ENCODE measurements at regions not wholly inside any gene's neighbourhood (a gene's known extent, or its start where the extent isn't known, plus 50 kb on each side); places are given as distances from the start of the nearest gene placed in this dataset.

- CTCF ChIA-PET = no interaction called here
- BruUV-seq (replicated peaks) = no TSS peak
- TF ChIP-seq CTCF (IDR thresholded peaks at IDR 0.05; ENCODE audit: unreplicated experiment) = no peak
- no peak overlapping the region for H3K27ac Mint-ChIP-seq (ENCODE audit: unreplicated experiment)
- no peaks in the 10 kb centered on the region for H3K9me3 Mint-ChIP-seq (ENCODE audit: low read depth, unreplicated experiment)
- DNase-seq = no peak
- no peaks in the 10 kb centered on the region for H3K27me3 Mint-ChIP-seq (ENCODE audit: unreplicated experiment)
- no peaks in the 10 kb centered on the region for H3K36me3 Mint-ChIP-seq (ENCODE audit: insufficient read depth, unreplicated experiment)
- no peak overlapping the region for H3K4me3 Mint-ChIP-seq (ENCODE audit: low read depth, unreplicated experiment)
- intact Hi-C loops (cut with micrococcal nuclease; ENCODE audit: unreplicated experiment) = no loop called here
- H3K4me1 Mint-ChIP-seq (ENCODE audit: low read depth, unreplicated experiment) = no peaks in the 10 kb centered on the region
These were observed 261.8 kb upstream of the POU3F2 start for GRCh38 chr6:98572579-98572978.

GRCh38 chr6:98574984-98575383 is 259.4 kb upstream of the POU3F2 start:
- H3K4me1 Mint-ChIP-seq (ENCODE audit: low read depth, unreplicated experiment) = no peaks in the 10 kb centered on the region
- no peak overlapping the region for H3K27ac Mint-ChIP-seq (ENCODE audit: unreplicated experiment)
- H3K9me3 Mint-ChIP-seq (ENCODE audit: low read depth, unreplicated experiment) = no peaks in the 10 kb centered on the region
- no peaks in the 10 kb centered on the region for H3K36me3 Mint-ChIP-seq (ENCODE audit: insufficient read depth, unreplicated experiment)
- no peak overlapping the region for H3K4me3 Mint-ChIP-seq (ENCODE audit: low read depth, unreplicated experiment)
- intact Hi-C loops (cut with micrococcal nuclease; ENCODE audit: unreplicated experiment) = no loop called here
- CTCF ChIA-PET = no interaction called here
- no TSS peak for BruUV-seq (replicated peaks)
- DNase-seq = no peak
- H3K27me3 Mint-ChIP-seq (ENCODE audit: unreplicated experiment) = no peaks in the 10 kb centered on the region
- TF ChIP-seq CTCF (IDR thresholded peaks at IDR 0.05; ENCODE audit: unreplicated experiment) = no peak

- H3K9me3 Mint-ChIP-seq (ENCODE audit: low read depth, unreplicated experiment) = no peaks in the 10 kb centered on the region
- H3K36me3 Mint-ChIP-seq (ENCODE audit: insufficient read depth, unreplicated experiment) = no peaks in the 10 kb centered on the region
- H3K27ac Mint-ChIP-seq (ENCODE audit: unreplicated experiment) = no peak overlapping the region
- no peaks in the 10 kb centered on the region for H3K27me3 Mint-ChIP-seq (ENCODE audit: unreplicated experiment)
- no peak for DNase-seq
- no peak overlapping the region for H3K4me3 Mint-ChIP-seq (ENCODE audit: low read depth, unreplicated experiment)
- CTCF ChIA-PET = no interaction called here
- no peaks in the 10 kb centered on the region for H3K4me1 Mint-ChIP-seq (ENCODE audit: low read depth, unreplicated experiment)
- no peak for TF ChIP-seq CTCF (IDR thresholded peaks at IDR 0.05; ENCODE audit: unreplicated experiment)
- intact Hi-C loops (cut with micrococcal nuclease; ENCODE audit: unreplicated experiment) = no loop called here
- no TSS peak for BruUV-seq (replicated peaks)
These were observed 257.6 kb upstream of the POU3F2 start for GRCh38 chr6:98576791-98577190.

- no peaks in the 10 kb centered on the region for H3K9me3 Mint-ChIP-seq (ENCODE audit: low read depth, unreplicated experiment)
- no peaks in the 10 kb centered on the region for H3K4me1 Mint-ChIP-seq (ENCODE audit: low read depth, unreplicated experiment)
- DNase-seq = no peak
- H3K27me3 Mint-ChIP-seq (ENCODE audit: unreplicated experiment) = no peaks in the 10 kb centered on the region
- H3K4me3 Mint-ChIP-seq (ENCODE audit: low read depth, unreplicated experiment) = no peak overlapping the region
- no peak for TF ChIP-seq CTCF (IDR thresholded peaks at IDR 0.05; ENCODE audit: unreplicated experiment)
- intact Hi-C loops (cut with micrococcal nuclease; ENCODE audit: unreplicated experiment) = no loop called here
- CTCF ChIA-PET = no interaction called here
- no TSS peak for BruUV-seq (replicated peaks)
- no peaks in the 10 kb centered on the region for H3K36me3 Mint-ChIP-seq (ENCODE audit: insufficient read depth, unreplicated experiment)
- no peak overlapping the region for H3K27ac Mint-ChIP-seq (ENCODE audit: unreplicated experiment)
These were observed 256.4 kb upstream of the POU3F2 start for GRCh38 chr6:98578016-98578415.

GRCh38 chr6:98579079-98579478 is 255.3 kb upstream of the POU3F2 start:
- CTCF ChIA-PET = no interaction called here
- intact Hi-C loops (cut with micrococcal nuclease; ENCODE audit: unreplicated experiment) = no loop called here
- BruUV-seq (replicated peaks) = no TSS peak
- H3K9me3 Mint-ChIP-seq (ENCODE audit: low read depth, unreplicated experiment) = no peaks in the 10 kb centered on the region
- no peak overlapping the region for H3K27ac Mint-ChIP-seq (ENCODE audit: unreplicated experiment)
- no peak overlapping the region for H3K4me3 Mint-ChIP-seq (ENCODE audit: low read depth, unreplicated experiment)
- H3K27me3 Mint-ChIP-seq (ENCODE audit: unreplicated experiment) = no peaks in the 10 kb centered on the region
- H3K4me1 Mint-ChIP-seq (ENCODE audit: low read depth, unreplicated experiment) = no peaks in the 10 kb centered on the region
- DNase-seq = no peak
- H3K36me3 Mint-ChIP-seq (ENCODE audit: insufficient read depth, unreplicated experiment) = no peaks in the 10 kb centered on the region
- no peak for TF ChIP-seq CTCF (IDR thresholded peaks at IDR 0.05; ENCODE audit: unreplicated experiment)

Measured in Calu3 (cell line).